ENCODE measurements at regions not wholly inside any gene's neighbourhood (a gene's known extent, or its start where the extent isn't known, plus 50 kb on each side); places are given as distances from the start of the nearest gene placed in this dataset.

GRCh38 chr15:96011136-96011535, 319.4 kb upstream of the NR2F2 start:
- no peak for DNase-seq

- DNase-seq = no peak
These were observed 315.6 kb upstream of the NR2F2 start for GRCh38 chr15:96014939-96015338.

DNA sequence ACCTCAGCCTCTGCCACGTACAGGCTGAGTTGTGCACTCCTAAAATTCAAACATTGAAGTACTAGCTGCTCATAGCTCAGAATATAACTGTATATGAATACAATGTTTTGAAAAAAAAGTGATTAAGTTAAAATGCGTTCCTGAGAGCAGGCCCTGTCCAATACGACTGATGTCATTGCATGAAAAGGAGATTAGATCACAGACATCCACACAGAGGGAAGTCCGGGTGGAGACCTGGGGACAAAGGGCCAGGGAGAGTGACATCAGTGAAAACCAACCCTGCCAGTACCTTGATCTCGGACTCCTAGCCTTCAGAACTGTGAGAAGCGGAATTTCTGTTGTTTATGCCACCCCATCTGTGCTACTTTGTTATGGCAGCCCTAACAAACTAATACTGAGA, 311.4 kb upstream of the NR2F2 start:
- DNase-seq = no peak

DNA sequence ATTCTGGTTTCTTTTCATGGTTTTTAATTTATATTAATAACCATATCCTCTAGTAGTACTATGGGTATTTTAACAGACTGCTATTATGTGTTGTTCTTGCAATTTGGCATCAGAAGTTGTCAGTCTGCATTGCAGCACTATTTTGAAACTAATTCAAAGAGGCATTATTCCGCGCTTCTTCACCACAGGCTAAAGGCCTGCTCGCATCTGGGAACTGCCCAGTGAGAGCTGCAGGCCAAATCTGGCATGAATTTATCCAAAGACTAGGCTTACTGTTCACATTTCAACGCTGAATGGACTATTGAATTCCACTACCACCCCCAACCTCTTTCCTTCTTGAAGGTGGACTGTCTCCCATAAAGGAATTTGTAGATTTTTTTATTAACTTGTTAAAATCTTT, 310.4 kb upstream of the NR2F2 start:
- no peak for DNase-seq

DNA sequence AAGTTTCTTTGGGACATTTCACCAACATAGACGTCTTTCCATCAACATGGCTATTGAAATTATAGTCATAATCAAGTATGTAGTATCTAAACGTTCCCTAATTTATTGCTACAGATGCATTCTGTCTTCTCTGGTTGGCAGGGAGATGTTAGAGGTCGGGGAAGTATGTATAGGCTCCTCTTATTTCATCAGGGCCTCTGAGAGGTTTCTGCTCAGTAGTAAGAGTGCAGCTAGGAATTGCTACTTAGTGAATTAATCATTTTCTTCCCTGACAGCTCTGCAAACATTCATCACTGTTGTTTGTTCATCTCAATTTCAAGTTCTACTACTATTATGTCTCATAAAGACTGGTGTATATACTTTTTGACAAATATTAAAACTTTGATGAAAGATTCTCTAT, 309.7 kb upstream of the NR2F2 start:
- DNase-seq = no peak

GRCh38 chr15:96023081-96023480, 307.4 kb upstream of the NR2F2 start:
- DNase-seq = no peak

DNA sequence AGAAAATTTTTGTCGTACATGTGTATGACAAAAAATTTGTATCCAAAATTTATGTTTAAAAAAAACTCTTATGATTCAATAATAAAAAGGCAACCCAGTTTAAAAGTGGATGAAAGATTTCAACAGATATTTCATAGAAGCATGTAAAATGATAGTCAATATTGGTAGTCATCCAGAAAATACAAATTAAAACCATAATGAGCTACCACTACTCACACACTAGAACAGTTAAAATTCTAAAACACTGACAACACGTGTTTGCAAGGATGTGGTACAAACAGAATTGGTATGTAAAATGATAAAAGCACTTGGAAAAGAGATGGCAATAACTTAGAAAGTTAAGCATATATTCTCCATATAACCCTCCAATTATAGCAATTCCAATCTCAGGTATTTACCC, 303.0 kb upstream of the NR2F2 start:
- DNase-seq = no peak

DNA sequence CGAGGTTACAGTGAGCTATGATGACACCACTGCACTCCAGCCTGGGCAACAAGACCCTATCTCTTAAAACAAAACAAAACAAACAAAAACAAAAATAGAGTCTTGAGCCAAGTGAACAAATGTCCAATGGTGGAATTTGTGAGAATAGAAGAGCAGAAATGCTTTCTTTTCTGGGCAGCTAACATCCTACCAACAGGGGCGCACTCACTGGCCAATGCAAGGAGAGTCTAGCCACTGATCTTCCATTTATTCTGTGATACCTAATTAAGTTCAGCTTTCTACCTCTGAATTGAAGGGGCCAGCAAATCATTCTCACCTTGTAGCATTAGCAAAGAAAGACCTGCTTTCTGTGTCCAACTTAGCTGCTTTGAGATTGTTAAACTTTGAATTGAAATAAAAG, 301.9 kb upstream of the NR2F2 start:
- DNase-seq = no peak

GRCh38 chr15:96029172-96029571, 301.3 kb upstream of the NR2F2 start:
- no peak for DNase-seq

DNA sequence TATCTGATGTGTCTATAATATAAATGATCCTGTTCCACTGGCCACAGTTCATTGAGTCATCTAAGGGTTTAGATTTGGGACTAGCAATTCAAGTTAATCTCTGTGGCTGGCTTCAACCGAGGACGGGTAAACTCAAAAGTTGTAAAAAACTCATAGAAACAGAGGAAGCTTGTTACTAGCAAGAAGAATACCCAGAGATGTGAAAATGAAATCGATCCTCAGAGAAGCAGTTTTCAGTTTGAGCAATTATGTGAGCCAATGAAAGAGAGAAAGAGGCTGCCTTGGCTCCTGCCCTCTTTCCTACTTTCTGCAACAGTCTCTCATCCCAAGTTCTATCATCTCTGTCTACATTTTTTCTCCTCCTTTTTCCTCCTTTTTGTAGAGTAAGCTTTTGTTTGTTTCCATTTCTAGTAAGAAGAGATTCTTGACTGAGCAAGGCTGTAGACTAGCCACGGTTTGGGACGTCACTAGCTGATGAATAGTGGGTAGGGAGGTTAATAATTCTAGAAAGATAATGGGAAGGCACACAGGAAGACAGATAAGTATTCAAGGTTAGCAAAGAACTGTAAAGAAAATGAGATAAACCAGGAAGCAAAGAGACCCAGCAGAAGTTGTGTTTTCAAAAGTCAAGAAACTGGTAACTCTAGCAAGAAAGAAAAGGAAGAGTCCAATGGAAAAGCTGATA, 298.9 kb upstream of the NR2F2 start:
- DNase-seq = no peak

GRCh38 chr15:96035091-96035490, 295.4 kb upstream of the NR2F2 start:
- no peak for DNase-seq

DNA sequence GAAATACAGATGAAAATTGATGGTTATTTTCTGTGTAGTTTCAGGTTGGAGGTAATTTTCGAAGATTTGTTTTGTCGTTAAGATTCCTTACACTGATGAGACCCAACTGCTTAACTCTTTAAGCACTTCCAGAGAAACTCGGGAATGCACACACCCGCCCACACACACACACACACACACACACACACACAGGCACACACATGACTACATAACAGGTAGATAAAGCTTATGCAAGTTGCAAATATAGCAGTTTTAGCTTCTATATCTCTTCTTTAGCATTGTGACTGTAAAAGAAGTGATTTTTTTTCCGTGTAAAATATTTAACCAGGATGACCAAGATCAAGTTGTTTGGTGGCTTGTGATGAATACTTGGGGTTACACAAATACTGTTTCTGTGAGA, 294.9 kb upstream of the NR2F2 start:
- no peak for DNase-seq

DNA sequence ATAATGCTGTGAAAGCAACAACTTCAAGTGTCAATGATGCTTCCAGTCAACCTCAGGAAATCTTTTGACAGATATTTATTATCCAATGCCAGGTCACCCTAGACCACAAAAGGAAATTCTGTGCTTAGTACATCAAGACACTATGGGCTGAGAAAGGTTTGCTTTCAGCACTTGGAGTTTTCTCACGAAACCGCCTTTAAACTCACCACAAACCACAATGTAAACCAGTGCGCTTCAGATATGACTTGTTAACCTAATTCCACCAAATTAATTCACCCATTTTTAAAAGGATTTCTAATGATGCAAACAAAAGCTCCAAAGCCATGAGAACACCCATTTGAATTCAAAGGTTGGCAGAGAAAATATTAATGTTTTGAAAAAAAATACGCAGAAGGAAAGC, 292.9 kb upstream of the NR2F2 start:
- DNase-seq = no peak

- no peak for DNase-seq
These were observed 292.4 kb upstream of the NR2F2 start for GRCh38 chr15:96038131-96038530.

GRCh38 chr15:96038650-96039049, 291.9 kb upstream of the NR2F2 start:
- DNase-seq = no peak

- DNase-seq = no peak
These were observed 288.3 kb upstream of the NR2F2 start for GRCh38 chr15:96041982-96042733.

- DNase-seq = no peak
These were observed 287.7 kb upstream of the NR2F2 start for GRCh38 chr15:96042734-96043224.

GRCh38 chr15:96043591-96044171, 286.8 kb upstream of the NR2F2 start:
- DNase-seq = no peak

GRCh38 chr15:96046620-96047240, 283.8 kb upstream of the NR2F2 start:
- DNase-seq = no peak

GRCh38 chr15:96047255-96047931, 283.1 kb upstream of the NR2F2 start:
- no peak for DNase-seq

DNA sequence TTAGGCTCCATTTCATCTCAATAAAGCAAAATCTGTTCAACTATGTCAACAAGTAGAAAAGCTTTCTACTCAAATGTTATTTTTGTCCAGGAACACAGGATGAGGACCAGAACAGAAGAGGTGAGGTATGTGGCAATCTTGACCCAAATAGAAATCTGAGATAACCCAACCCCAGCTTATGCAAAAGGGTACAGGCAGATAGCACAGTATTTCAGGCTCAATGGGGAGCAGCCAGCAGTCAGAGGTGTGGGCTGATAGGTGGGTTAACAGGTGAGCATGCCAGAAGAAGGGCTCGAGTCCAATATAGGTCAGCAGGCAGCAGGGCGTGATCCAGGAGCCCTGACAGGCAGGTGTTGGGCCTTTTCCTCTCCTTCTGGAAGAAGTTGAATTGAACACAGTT, 281.2 kb upstream of the NR2F2 start:
- no peak for DNase-seq

- DNase-seq = no peak
These were observed 280.7 kb upstream of the NR2F2 start for GRCh38 chr15:96049766-96050165.

GRCh38 chr15:96051598-96051997, 278.9 kb upstream of the NR2F2 start:
- no peak for DNase-seq

All from stimulated activated CD4-positive, alpha-beta T cell treated with anti-CD3 and anti-CD28 coated beads, Interleukin-4, amount 100 ng/mL, for 1 hour (primary cell).